ENCODE measurements at regions not wholly inside any gene's neighbourhood (a gene's known extent, or its start where the extent isn't known, plus 50 kb on each side); places are given as distances from the start of the nearest gene placed in this dataset.

GRCh38 chr9:108197008-108197365, 658.8 kb downstream of the ACTL7B start:
- H3K4me3 ChIP-seq (ENCODE audit: control extremely low read depth in 1 of 5, extremely low read depth in 1 of 5, insufficient read depth in 1 of 5, low read depth in 2 of 5, low read length in 4 of 5): no peak overlapping the region
- H3K36me3 ChIP-seq (replicated peaks in 1 of 2; ENCODE audit: control extremely low read depth in 1 of 2, control insufficient read depth in 1 of 2, extremely low read depth in 1 of 2, insufficient read depth in 2 of 2, low read length in 1 of 2): no peaks in the 10 kb centered on the region
- TF ChIP-seq, protein P1, sequence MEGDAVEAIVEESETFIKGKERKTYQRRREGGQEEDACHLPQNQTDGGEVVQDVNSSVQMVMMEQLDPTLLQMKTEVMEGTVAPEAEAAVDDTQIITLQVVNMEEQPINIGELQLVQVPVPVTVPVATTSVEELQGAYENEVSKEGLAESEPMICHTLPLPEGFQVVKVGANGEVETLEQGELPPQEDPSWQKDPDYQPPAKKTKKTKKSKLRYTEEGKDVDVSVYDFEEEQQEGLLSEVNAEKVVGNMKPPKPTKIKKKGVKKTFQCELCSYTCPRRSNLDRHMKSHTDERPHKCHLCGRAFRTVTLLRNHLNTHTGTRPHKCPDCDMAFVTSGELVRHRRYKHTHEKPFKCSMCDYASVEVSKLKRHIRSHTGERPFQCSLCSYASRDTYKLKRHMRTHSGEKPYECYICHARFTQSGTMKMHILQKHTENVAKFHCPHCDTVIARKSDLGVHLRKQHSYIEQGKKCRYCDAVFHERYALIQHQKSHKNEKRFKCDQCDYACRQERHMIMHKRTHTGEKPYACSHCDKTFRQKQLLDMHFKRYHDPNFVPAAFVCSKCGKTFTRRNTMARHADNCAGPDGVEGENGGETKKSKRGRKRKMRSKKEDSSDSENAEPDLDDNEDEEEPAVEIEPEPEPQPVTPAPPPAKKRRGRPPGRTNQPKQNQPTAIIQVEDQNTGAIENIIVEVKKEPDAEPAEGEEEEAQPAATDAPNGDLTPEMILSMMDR (IDR thresholded peaks at IDR 0.05): no peak
- H4K20me1 ChIP-seq (ENCODE audit: control insufficient read depth, insufficient read depth, low read length, poor library complexity, severe bottlenecking): no peaks in the 10 kb centered on the region
- Mint-ChIP-seq H3K4me3 (no peak overlapping the region), H3K27me3 (peaks cover 9% of the 10 kb centered on the region), H3K9me3 (ENCODE audit: insufficient read depth) (peaks cover 4% of the 10 kb centered on the region), H3K4me1 (no peaks in the 10 kb centered on the region), H3K27ac (no peak overlapping the region)
- H3K4me1 ChIP-seq (ENCODE audit: control insufficient read depth in 2 of 2, insufficient read depth in 2 of 2, low read length in 2 of 2): no peaks in the 10 kb centered on the region
- peaks cover 1 to 13% (median 5%) of the 10 kb centered on the region in 3 donors for H3K9me3 ChIP-seq (ENCODE audit: control extremely low read depth in 1 of 3, control insufficient read depth in 2 of 3, insufficient read depth in 1 of 3, low read length in 2 of 3)
- ChIA-PET POLR2A (no interaction called here), CTCF (no interaction called here)
- peaks cover 0 to 5% (median 0%) of the 10 kb centered on the region in 4 experiments for H3K27me3 ChIP-seq (replicated peaks in 1 of 4; ENCODE audit: control extremely low read depth in 1 of 4, control insufficient read depth in 3 of 4, insufficient read depth in 4 of 4, low read length in 3 of 4)
- H3K27ac ChIP-seq (ENCODE audit: low read length in 2 of 2): no peak overlapping the region
- no peak for DNase-seq
- H3K9ac ChIP-seq (ENCODE audit: low read length): no peak overlapping the region
- H3K4me2 ChIP-seq (replicated peaks; ENCODE audit: low read depth, low read length, poor library complexity, severe bottlenecking): no peak overlapping the region
- no peak for ATAC-seq (ENCODE audit: low read depth)
- intact Hi-C loops (cut with micrococcal nuclease): no loop called here
- H3K79me2 ChIP-seq (ENCODE audit: control insufficient read depth, insufficient read depth, low read length): no peaks in the 10 kb centered on the region
- WGBS (ENCODE audit: insufficient coverage): 94% methylated on average over 1 of the region's 3 CpGs
- H2AFZ ChIP-seq (ENCODE audit: insufficient read depth, low read depth, low read length, poor library complexity, severe bottlenecking): no peak overlapping the region

DNA sequence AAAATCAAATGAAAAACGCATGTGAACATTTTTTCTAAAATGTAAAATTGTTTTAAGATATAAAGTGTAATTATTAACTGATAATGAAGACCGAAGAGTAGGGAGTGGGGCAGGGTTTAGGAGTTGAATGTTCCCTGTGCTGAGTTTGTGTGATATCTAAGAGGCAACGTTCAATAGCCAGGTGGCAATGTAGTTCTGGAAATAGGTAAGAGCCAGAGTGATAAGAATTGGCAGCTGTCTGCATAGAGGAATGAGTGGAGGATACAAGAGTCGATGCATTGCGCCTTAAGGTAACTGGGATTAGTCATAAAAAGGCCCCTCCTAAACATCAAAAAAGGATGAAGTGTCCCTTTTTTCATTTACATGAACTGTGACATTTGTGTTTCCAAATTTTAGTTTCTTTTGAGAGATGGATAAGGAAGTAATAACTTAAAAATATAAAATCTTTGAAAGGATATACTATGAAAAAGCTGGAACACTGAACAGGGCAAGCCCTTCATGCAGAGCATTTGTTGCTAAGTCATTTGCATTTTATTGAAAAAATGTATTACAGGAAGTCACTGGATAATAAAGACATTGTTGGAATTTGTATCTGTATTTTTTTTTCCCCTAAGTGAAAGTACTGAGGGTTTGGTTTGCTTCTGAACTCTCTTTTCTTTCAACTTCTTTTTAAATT, 659.3 kb downstream of the ACTL7B start:
- H3K27me3 Mint-ChIP-seq: peaks cover 9% of the 10 kb centered on the region
- no peak overlapping the region for H3K9ac ChIP-seq (ENCODE audit: low read length)
- no peak for TF ChIP-seq EZH2 (IDR thresholded peaks at IDR 0.05; ENCODE audit: borderline replicate concordance, insufficient read depth, low read depth, low read length, poor library complexity, severe bottlenecking)
- TF ChIP-seq, protein P1 (IDR thresholded peaks at IDR 0.05): no peak
- H3K4me3 Mint-ChIP-seq: no peak overlapping the region
- H3K27ac ChIP-seq (ENCODE audit: low read length in 2 of 2): no peak overlapping the region
- ATAC-seq (ENCODE audit: low read depth) (no peak), DNase-seq (no peak)
- POLR2A ChIA-PET: no interaction called here
- intact Hi-C loops (cut with micrococcal nuclease): no loop called here
- H3K4me3 ChIP-seq (ENCODE audit: control extremely low read depth in 1 of 5, extremely low read depth in 1 of 5, insufficient read depth in 1 of 5, low read depth in 2 of 5, low read length in 4 of 5): no peak overlapping the region
- H3K27me3 ChIP-seq (replicated peaks in 1 of 4; ENCODE audit: control extremely low read depth in 1 of 4, control insufficient read depth in 3 of 4, insufficient read depth in 4 of 4, low read length in 3 of 4): peaks cover 0 to 5% (median 0%) of the 10 kb centered on the region in 4 experiments
- H3K4me1 Mint-ChIP-seq: no peaks in the 10 kb centered on the region
- no peaks in the 10 kb centered on the region for H3K36me3 ChIP-seq (replicated peaks in 1 of 2; ENCODE audit: control extremely low read depth in 1 of 2, control insufficient read depth in 1 of 2, extremely low read depth in 1 of 2, insufficient read depth in 2 of 2, low read length in 1 of 2)
- no peaks in the 10 kb centered on the region for H4K20me1 ChIP-seq (ENCODE audit: control insufficient read depth, insufficient read depth, low read length, poor library complexity, severe bottlenecking)
- peaks cover 4% of the 10 kb centered on the region for H3K9me3 Mint-ChIP-seq (ENCODE audit: insufficient read depth)
- no peak overlapping the region for H3K4me2 ChIP-seq (replicated peaks; ENCODE audit: low read depth, low read length, poor library complexity, severe bottlenecking)
- H2AFZ ChIP-seq (ENCODE audit: insufficient read depth, low read depth, low read length, poor library complexity, severe bottlenecking): no peak overlapping the region
- WGBS (ENCODE audit: insufficient coverage): 85% methylated on average over 3 of the region's 5 CpGs
- H3K4me1 ChIP-seq (ENCODE audit: control insufficient read depth in 2 of 2, insufficient read depth in 2 of 2, low read length in 2 of 2): no peaks in the 10 kb centered on the region
- CTCF ChIA-PET: no interaction called here
- no peak overlapping the region for H3K27ac Mint-ChIP-seq
- peaks cover 1 to 13% (median 5%) of the 10 kb centered on the region in 3 donors for H3K9me3 ChIP-seq (ENCODE audit: control extremely low read depth in 1 of 3, control insufficient read depth in 2 of 3, insufficient read depth in 1 of 3, low read length in 2 of 3)
- H3K79me2 ChIP-seq (ENCODE audit: control insufficient read depth, insufficient read depth, low read length): no peaks in the 10 kb centered on the region

Measured in B cell (primary cell).